Esophagus squamous epithelium (tissue), 5 donors: ENCODE measurements at regions not wholly inside any gene's neighbourhood (a gene's known extent, or its start where the extent isn't known, plus 50 kb on each side); places are given as distances from the start of the nearest gene placed in this dataset.

Experiments used
- DNase-seq: peaks from one replicate; lab custom pipeline; 2025; lab: John Stamatoyannopoulos, UW
- H3K27ac ChIP-seq, 4 donors: fragments of 200-600 bp; sonication (generic); one replicate each; pipeline ENCODE4 v1.5.1; 2016 to 2019; ENCODE audit warnings: mild to moderate bottlenecking in 1 of 4
- H3K27me3 ChIP-seq, 4 donors: fragments of 200-600 bp; sonication (generic); 1 replicate in 3 of 4; 2 replicates in 1 of 4; pipeline versions ENCODE4 v1.5.1 to v1.6.0; 2017 to 2021; ENCODE audit warnings: antibody characterized with exemption in 1 of 4
- H3K36me3 ChIP-seq, 3 donors: fragments of 200-600 bp; sonication (generic); one replicate each; pipeline ENCODE4 v1.5.1; 2016 to 2019
- H3K4me1 ChIP-seq, 3 donors: fragments of 200-600 bp; sonication (generic); one replicate each; pipeline ENCODE4 v1.5.1; 2017 to 2019
- H3K4me3 ChIP-seq, 4 donors: fragments of 200-600 bp; sonication (generic); 1 replicate in 3 of 4; 2 replicates in 1 of 4; pipeline ENCODE4 v1.5.1; 2016 to 2019; ENCODE audit warnings: mild to moderate bottlenecking in 2 of 4, moderate library complexity in 1 of 4
- H3K9me3 ChIP-seq, 3 donors: fragments of 200-600 bp; sonication (generic); one replicate each; pipeline ENCODE4 v1.5.1; 2016 to 2019
- CTCF ChIP-seq, 6 experiments: fragments of 450-650 bp in 4 of 6; fragments of 200-600 bp in 2 of 6; sonication (generic) in 2 of 6; IDR thresholded peaks; one replicate each; pipeline ENCODE4 v1.5.1; 2016 to 2019; ENCODE audit warnings: antibody characterized with exemption in 6 of 6, mild to moderate bottlenecking in 4 of 6, moderate library complexity in 4 of 6
- POLR2A ChIP-seq, 4 donors: fragments of 450-650 bp; IDR thresholded peaks; one replicate each; pipeline ENCODE4 v1.6.1; 2017; ENCODE audit warnings: antibody characterized with exemption in 4 of 4, mild to moderate bottlenecking in 4 of 4, moderate library complexity in 3 of 4
- WGBS, 2 donors: methylation state at CpG; one replicate each; pipeline ENCODE4 v1.1.5; 2018; 5-methylcytosine and 5-hydroxymethylcytosine counted together
- intact Hi-C: fragments of 100-400 bp; cut with DNase I; formaldehyde crosslinking; loops from one replicate; pipeline ENCODE4 v1.15.0; 2022
- donor health status: DM: yes; HTN: yes; CAD: no.

GRCh38 chr14:104238424-104239184 is 100.2 kb downstream of the KIF26A start:
- whole genome bisulfite sequencing, 2 donors = 75 to 77% methylated on average over 6 to 16 of the region's 21 CpGs
- Histone ChIP-seq H3K36me3 (no peaks in the 10 kb centered on the region), H3K4me1 (no peaks in the 10 kb centered on the region), H3K27me3 (peaks cover 0 to 21% (median 0%) of the 10 kb centered on the region in 4 donors), H3K9me3 (peaks cover 0 to 17% (median 16%) of the 10 kb centered on the region in 3 donors), H3K27ac (no peak overlapping the region), H3K4me3 (no peak overlapping the region)
- DNase-seq = no peak
- TF ChIP-seq POLR2A (IDR thresholded peaks at IDR 0.05) (no peak), CTCF (IDR thresholded peaks at IDR 0.05) (no peak)
- intact Hi-C loops = no loop called here

GRCh38 chr14:104239185-104239775 is 100.9 kb downstream of the KIF26A start:
- peaks cover 0 to 11% (median 10%) of the 10 kb centered on the region in 3 donors for H3K9me3 ChIP-seq
- WGBS, 2 donors = 33 to 74% methylated on average over 3 to 8 of the region's 8 CpGs
- H3K27ac ChIP-seq = no peak overlapping the region
- peaks cover 0 to 21% (median 0%) of the 10 kb centered on the region in 4 donors for H3K27me3 ChIP-seq
- intact Hi-C loops = no loop called here
- H3K36me3 ChIP-seq = no peaks in the 10 kb centered on the region
- no peak for DNase-seq
- H3K4me1 ChIP-seq = no peaks in the 10 kb centered on the region
- TF ChIP-seq CTCF (IDR thresholded peaks at IDR 0.05) (no peak), POLR2A (IDR thresholded peaks at IDR 0.05) (no peak)
- no peak overlapping the region for H3K4me3 ChIP-seq

- Histone ChIP-seq H3K4me3 (no peak overlapping the region), H3K9me3 (peaks cover 0 to 12% (median 8%) of the 10 kb centered on the region in 3 donors), H3K36me3 (no peaks in the 10 kb centered on the region), H3K27ac (no peak overlapping the region), H3K4me1 (no peaks in the 10 kb centered on the region), H3K27me3 (peaks cover 0 to 21% (median 0%) of the 10 kb centered on the region in 4 donors)
- intact Hi-C loops = no loop called here
- WGBS, 2 donors = 63 to 82% methylated on average over 8 to 12 of the region's 17 CpGs
- no peak for TF ChIP-seq POLR2A (IDR thresholded peaks at IDR 0.05)
- TF ChIP-seq CTCF (IDR thresholded peaks at IDR 0.05) = no peak
- DNase-seq = no peak
These were observed 101.5 kb downstream of the KIF26A start for GRCh38 chr14:104239861-104240301.

- no peak overlapping the region for H3K4me3 ChIP-seq
- no peaks in the 10 kb centered on the region for H3K36me3 ChIP-seq
- DNase-seq = no peak
- TF ChIP-seq CTCF (IDR thresholded peaks at IDR 0.05) (no peak), POLR2A (IDR thresholded peaks at IDR 0.05) (no peak)
- H3K27me3 ChIP-seq = peaks cover 0 to 21% (median 0%) of the 10 kb centered on the region in 4 donors
- no peaks in the 10 kb centered on the region for H3K4me1 ChIP-seq
- peaks cover 0 to 19% (median 16%) of the 10 kb centered on the region in 3 donors for H3K9me3 ChIP-seq
- H3K27ac ChIP-seq = no peak overlapping the region
- 58 to 66% methylated on average over 11 of the region's 12 CpGs for WGBS, 2 donors
- intact Hi-C loops = no loop called here
These were observed 102.2 kb downstream of the KIF26A start for GRCh38 chr14:104240434-104241157.
